Central memory CD8-positive, alpha-beta T cell (primary cell): ENCODE measurements at regions not wholly inside any gene's neighbourhood (a gene's known extent, or its start where the extent isn't known, plus 50 kb on each side); places are given as distances from the start of the nearest gene placed in this dataset.

ENCODE experiments used
- ATAC-seq: fragments of 150-1000 bp; cut with Tn5 transposase; replicated peaks from 2 replicates; pipeline ENCODE4 v1.10.0; 2022; ENCODE audit warnings: mild to moderate bottlenecking, moderate FRiP score, moderate number of reproducible peaks; ENCODE audit not compliant: poor library complexity, severe bottlenecking; ENCODE audit errors: extremely low read depth
- DNase-seq, 2 donors: peaks; one replicate each; pipeline ENCODE4 v3.0.0; 2021; ENCODE audit warnings: low spot score in 2 of 2
- H3K27ac Mint-ChIP-seq: one replicate; pipeline ENCODE4 v1.8.0; 2022; ENCODE audit warnings: low read depth, mild to moderate bottlenecking, moderate library complexity, mixed read lengths
- H3K27me3 Mint-ChIP-seq: one replicate; pipeline ENCODE4 v1.8.0; 2022; ENCODE audit warnings: mixed read lengths
- H3K36me3 Mint-ChIP-seq: one replicate; pipeline ENCODE4 v1.8.0; 2022; ENCODE audit warnings: mild to moderate bottlenecking, moderate library complexity, mixed read lengths; ENCODE audit not compliant: insufficient read depth
- H3K4me1 Mint-ChIP-seq: one replicate; pipeline ENCODE4 v1.8.0; 2022; ENCODE audit warnings: mixed read lengths
- H3K4me3 Mint-ChIP-seq: one replicate; pipeline ENCODE4 v1.8.0; 2022; ENCODE audit warnings: mild to moderate bottlenecking, moderate library complexity, mixed read lengths
- H3K9me3 Mint-ChIP-seq: one replicate; pipeline ENCODE4 v1.8.0; 2022; ENCODE audit warnings: mixed read lengths

GRCh38 chr10:11388996-11389395, 222.5 kb downstream of the USP6NL start:
- no peaks in the 10 kb centered on the region for H3K36me3 Mint-ChIP-seq
- no peak overlapping the region for H3K27ac Mint-ChIP-seq
- no peaks in the 10 kb centered on the region for H3K4me1 Mint-ChIP-seq
- ATAC-seq = no peak
- no peaks in the 10 kb centered on the region for H3K27me3 Mint-ChIP-seq
- no peaks in the 10 kb centered on the region for H3K9me3 Mint-ChIP-seq
- no peak overlapping the region for H3K4me3 Mint-ChIP-seq
- no peak for DNase-seq

GRCh38 chr10:11387551-11388222, 223.8 kb downstream of the USP6NL start:
- ATAC-seq = no peak
- no peak for DNase-seq
- Mint-ChIP-seq H3K36me3 (no peaks in the 10 kb centered on the region), H3K4me1 (no peaks in the 10 kb centered on the region), H3K9me3 (no peaks in the 10 kb centered on the region), H3K4me3 (no peak overlapping the region), H3K27me3 (no peaks in the 10 kb centered on the region), H3K27ac (peak overlapping the region; percentile 68)

- Mint-ChIP-seq H3K27ac (no peak overlapping the region), H3K4me1 (no peaks in the 10 kb centered on the region), H3K4me3 (no peak overlapping the region), H3K36me3 (peaks cover 3% of the 10 kb centered on the region), H3K9me3 (no peaks in the 10 kb centered on the region), H3K27me3 (no peaks in the 10 kb centered on the region)
- ATAC-seq (no peak), DNase-seq (no peak)
These were observed 224.4 kb downstream of the USP6NL start for GRCh38 chr10:11387044-11387443.
